H1 (cell line): ENCODE measurements at regions not wholly inside any gene's neighbourhood (a gene's known extent, or its start where the extent isn't known, plus 50 kb on each side); places are given as distances from the start of the nearest gene placed in this dataset.

Source experiments
- CREB1 ChIP-seq: IDR thresholded peaks from 2 replicates; pipeline ENCODE4 v1.6.1; 2012; ENCODE audit warnings: inconsistent platforms
- POLR2A ChIP-seq, 2 experiments: IDR thresholded peaks; 1 replicate in 1 of 2; 2 replicates in 1 of 2; pipeline ENCODE4 v1.6.1; 2011; ENCODE audit warnings: low read depth in 2 of 2, low read length in 2 of 2, mild to moderate bottlenecking in 2 of 2; ENCODE audit errors: control extremely low read depth in 1 of 2
- RFX5 ChIP-seq: IDR thresholded peaks from 2 replicates; pipeline ENCODE4 v1.6.1; 2011; ENCODE audit warnings: low read depth, low read length, improper control_type of control experiment, borderline replicate concordance
- SUZ12 ChIP-seq: fragments of 200-600 bp; sonication (generic); IDR thresholded peaks from 2 replicates; pipeline ENCODE4 v1.6.1; 2012; ENCODE audit warnings: mild to moderate bottlenecking, inconsistent platforms, low read length, moderate library complexity, mixed read lengths
- TF ChIP-seq, protein P1 (sequence below): fragments of 300-600 bp; sonication (generic); IDR thresholded peaks from 2 replicates; pipeline ENCODE4 v1.7.1; 2012; ENCODE audit warnings: low read length, moderate library complexity, mild to moderate bottlenecking, inconsistent platforms; ENCODE audit not compliant: insufficient replicate concordance

DNA sequence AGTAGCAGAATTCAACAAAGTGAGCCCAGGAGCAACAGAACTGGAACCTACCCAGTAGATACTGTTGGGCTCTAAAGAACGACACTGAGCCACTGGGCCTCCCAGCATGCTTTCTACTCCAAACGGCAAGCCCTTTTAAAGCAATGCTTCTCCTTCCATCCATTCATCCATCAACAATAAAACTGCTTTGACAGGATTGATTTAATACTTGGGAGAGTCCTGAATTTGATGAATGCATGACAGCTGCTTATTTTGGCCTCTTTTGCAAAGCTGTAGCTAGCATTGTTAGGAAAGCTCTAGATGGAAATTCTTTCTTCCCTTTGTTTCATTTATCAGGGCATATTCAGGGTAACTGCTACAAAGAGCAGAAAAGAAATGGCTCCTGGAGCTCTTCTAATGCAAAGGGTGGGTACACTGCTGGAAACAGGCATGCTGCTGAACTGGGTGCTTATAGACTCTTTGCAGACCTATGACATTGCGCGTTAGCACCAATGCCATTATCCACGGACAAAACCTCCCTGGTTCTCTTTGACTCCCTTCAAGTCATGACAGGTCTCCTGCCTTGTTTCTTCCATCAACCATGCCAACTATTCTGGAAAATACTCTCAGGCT is 138.4 kb upstream of the HNRNPA3 start (continued):
- TF ChIP-seq, protein P1, sequence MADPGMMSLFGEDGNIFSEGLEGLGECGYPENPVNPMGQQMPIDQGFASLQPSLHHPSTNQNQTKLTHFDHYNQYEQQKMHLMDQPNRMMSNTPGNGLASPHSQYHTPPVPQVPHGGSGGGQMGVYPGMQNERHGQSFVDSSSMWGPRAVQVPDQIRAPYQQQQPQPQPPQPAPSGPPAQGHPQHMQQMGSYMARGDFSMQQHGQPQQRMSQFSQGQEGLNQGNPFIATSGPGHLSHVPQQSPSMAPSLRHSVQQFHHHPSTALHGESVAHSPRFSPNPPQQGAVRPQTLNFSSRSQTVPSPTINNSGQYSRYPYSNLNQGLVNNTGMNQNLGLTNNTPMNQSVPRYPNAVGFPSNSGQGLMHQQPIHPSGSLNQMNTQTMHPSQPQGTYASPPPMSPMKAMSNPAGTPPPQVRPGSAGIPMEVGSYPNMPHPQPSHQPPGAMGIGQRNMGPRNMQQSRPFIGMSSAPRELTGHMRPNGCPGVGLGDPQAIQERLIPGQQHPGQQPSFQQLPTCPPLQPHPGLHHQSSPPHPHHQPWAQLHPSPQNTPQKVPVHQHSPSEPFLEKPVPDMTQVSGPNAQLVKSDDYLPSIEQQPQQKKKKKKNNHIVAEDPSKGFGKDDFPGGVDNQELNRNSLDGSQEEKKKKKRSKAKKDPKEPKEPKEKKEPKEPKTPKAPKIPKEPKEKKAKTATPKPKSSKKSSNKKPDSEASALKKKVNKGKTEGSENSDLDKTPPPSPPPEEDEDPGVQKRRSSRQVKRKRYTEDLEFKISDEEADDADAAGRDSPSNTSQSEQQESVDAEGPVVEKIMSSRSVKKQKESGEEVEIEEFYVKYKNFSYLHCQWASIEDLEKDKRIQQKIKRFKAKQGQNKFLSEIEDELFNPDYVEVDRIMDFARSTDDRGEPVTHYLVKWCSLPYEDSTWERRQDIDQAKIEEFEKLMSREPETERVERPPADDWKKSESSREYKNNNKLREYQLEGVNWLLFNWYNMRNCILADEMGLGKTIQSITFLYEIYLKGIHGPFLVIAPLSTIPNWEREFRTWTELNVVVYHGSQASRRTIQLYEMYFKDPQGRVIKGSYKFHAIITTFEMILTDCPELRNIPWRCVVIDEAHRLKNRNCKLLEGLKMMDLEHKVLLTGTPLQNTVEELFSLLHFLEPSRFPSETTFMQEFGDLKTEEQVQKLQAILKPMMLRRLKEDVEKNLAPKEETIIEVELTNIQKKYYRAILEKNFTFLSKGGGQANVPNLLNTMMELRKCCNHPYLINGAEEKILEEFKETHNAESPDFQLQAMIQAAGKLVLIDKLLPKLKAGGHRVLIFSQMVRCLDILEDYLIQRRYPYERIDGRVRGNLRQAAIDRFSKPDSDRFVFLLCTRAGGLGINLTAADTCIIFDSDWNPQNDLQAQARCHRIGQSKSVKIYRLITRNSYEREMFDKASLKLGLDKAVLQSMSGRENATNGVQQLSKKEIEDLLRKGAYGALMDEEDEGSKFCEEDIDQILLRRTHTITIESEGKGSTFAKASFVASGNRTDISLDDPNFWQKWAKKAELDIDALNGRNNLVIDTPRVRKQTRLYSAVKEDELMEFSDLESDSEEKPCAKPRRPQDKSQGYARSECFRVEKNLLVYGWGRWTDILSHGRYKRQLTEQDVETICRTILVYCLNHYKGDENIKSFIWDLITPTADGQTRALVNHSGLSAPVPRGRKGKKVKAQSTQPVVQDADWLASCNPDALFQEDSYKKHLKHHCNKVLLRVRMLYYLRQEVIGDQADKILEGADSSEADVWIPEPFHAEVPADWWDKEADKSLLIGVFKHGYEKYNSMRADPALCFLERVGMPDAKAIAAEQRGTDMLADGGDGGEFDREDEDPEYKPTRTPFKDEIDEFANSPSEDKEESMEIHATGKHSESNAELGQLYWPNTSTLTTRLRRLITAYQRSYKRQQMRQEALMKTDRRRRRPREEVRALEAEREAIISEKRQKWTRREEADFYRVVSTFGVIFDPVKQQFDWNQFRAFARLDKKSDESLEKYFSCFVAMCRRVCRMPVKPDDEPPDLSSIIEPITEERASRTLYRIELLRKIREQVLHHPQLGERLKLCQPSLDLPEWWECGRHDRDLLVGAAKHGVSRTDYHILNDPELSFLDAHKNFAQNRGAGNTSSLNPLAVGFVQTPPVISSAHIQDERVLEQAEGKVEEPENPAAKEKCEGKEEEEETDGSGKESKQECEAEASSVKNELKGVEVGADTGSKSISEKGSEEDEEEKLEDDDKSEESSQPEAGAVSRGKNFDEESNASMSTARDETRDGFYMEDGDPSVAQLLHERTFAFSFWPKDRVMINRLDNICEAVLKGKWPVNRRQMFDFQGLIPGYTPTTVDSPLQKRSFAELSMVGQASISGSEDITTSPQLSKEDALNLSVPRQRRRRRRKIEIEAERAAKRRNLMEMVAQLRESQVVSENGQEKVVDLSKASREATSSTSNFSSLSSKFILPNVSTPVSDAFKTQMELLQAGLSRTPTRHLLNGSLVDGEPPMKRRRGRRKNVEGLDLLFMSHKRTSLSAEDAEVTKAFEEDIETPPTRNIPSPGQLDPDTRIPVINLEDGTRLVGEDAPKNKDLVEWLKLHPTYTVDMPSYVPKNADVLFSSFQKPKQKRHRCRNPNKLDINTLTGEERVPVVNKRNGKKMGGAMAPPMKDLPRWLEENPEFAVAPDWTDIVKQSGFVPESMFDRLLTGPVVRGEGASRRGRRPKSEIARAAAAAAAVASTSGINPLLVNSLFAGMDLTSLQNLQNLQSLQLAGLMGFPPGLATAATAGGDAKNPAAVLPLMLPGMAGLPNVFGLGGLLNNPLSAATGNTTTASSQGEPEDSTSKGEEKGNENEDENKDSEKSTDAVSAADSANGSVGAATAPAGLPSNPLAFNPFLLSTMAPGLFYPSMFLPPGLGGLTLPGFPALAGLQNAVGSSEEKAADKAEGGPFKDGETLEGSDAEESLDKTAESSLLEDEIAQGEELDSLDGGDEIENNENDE = no peak
- TF ChIP-seq SUZ12 = no peak
- no peak for TF ChIP-seq POLR2A (IDR thresholded peaks at IDR 0.05; ENCODE audit: control extremely low read depth in 1 of 2, low read depth in 2 of 2, low read length in 2 of 2)
- TF ChIP-seq CREB1 = no peak
- TF ChIP-seq RFX5 = no peak
